Posterior vena cava (tissue), 2 donors: ENCODE measurements at regions not wholly inside any gene's neighbourhood (a gene's known extent, or its start where the extent isn't known, plus 50 kb on each side); places are given as distances from the start of the nearest gene placed in this dataset.

Experiments used
- DNase-seq: peaks from one replicate; pipeline ENCODE4 v3.0.0-alpha.2; 2020; ENCODE audit warnings: low spot score
- intact Hi-C, 2 donors: fragments of 100-400 bp; cut with DNase I; formaldehyde crosslinking; loops; one replicate each; pipeline versions ENCODE4 v1.14.1 to v1.14.2; 2022 to 2023
- donor health status: DM: yes; HTN: yes; CAD: no.
- donor health status: DM: yes; HTN: yes; CAD: no.

- intact Hi-C loops, result no loop called here
- DNase-seq, result no peak
These were observed 434.3 kb downstream of the TXNL1 start for GRCh38 chr18:56204052-56204451.

GRCh38 chr18:56202678-56203077 is 435.7 kb downstream of the TXNL1 start:
- intact Hi-C loops, result no loop called here
- no peak for DNase-seq

GRCh38 chr18:56200381-56200911 is 437.9 kb downstream of the TXNL1 start:
- DNase-seq, result no peak
- intact Hi-C loops, result no loop called here

GRCh38 chr18:56199580-56200330 is 438.6 kb downstream of the TXNL1 start:
- intact Hi-C loops, result no loop called here
- no peak for DNase-seq

- intact Hi-C loops, result no loop called here
- no peak for DNase-seq
These were observed 441.0 kb downstream of the TXNL1 start for GRCh38 chr18:56197241-56197859.

GRCh38 chr18:56196495-56197225 is 441.7 kb downstream of the TXNL1 start:
- intact Hi-C loops, result no loop called here
- DNase-seq, result no peak

GRCh38 chr18:56191334-56191733 is 447.1 kb downstream of the TXNL1 start:
- no peak for DNase-seq
- intact Hi-C loops, result no loop called here

- intact Hi-C loops, result no loop called here
- no peak for DNase-seq
These were observed 448.8 kb downstream of the TXNL1 start for GRCh38 chr18:56189615-56190014.

GRCh38 chr18:56188529-56189275 is 449.7 kb downstream of the TXNL1 start:
- intact Hi-C loops, result no loop called here
- DNase-seq, result no peak

GRCh38 chr18:56186319-56186718 is 452.1 kb downstream of the TXNL1 start:
- no peak for DNase-seq
- intact Hi-C loops, result no loop called here

GRCh38 chr18:56185126-56185525 is 453.3 kb downstream of the TXNL1 start:
- no peak for DNase-seq
- intact Hi-C loops, result no loop called here

GRCh38 chr18:56176751-56177150 is 461.6 kb downstream of the TXNL1 start:
- intact Hi-C loops, result no loop called here

GRCh38 chr18:56175330-56176001 is 462.9 kb downstream of the TXNL1 start:
- DNase-seq, result no peak
- intact Hi-C loops, result no loop called here

More at GRCh38 chr18:56176751-56177150, 461.6 kb downstream of the TXNL1 start:
- DNase-seq, result no peak

- intact Hi-C loops, result no loop called here
These were observed 464.7 kb downstream of the TXNL1 start for GRCh38 chr18:56173542-56174220.

GRCh38 chr18:56172527-56172926 is 465.9 kb downstream of the TXNL1 start:
- no peak for DNase-seq
- intact Hi-C loops, result no loop called here

More at GRCh38 chr18:56173542-56174220, 464.7 kb downstream of the TXNL1 start:
- no peak for DNase-seq

GRCh38 chr18:56171848-56172247 is 466.5 kb downstream of the TXNL1 start:
- no peak for DNase-seq
- intact Hi-C loops, result no loop called here

- no peak for DNase-seq
- intact Hi-C loops, result loop anchor here in 1 of 2 donors (5.0 kb wide), 1 partner anchor 144 kb away; no protein-coding TSS in a partner anchor
These were observed 470.2 kb downstream of the TXNL1 start for GRCh38 chr18:56168049-56168781.

GRCh38 chr18:56167366-56167765 is 471.0 kb downstream of the TXNL1 start:
- no peak for DNase-seq
- intact Hi-C loops, result loop anchor here in 1 of 2 donors (5.0 kb wide), 1 partner anchor 145 kb away; no protein-coding TSS in a partner anchor
